Liver (tissue), 3 donors: ENCODE measurements at regions not wholly inside any gene's neighbourhood (a gene's known extent, or its start where the extent isn't known, plus 50 kb on each side); places are given as distances from the start of the nearest gene placed in this dataset.

Experiments
- CTCF ChIP-seq: fragments of 150-350 bp; IDR thresholded peaks from 2 replicates; pipeline ENCODE4 v1.5.1; 2017; ENCODE audit warnings: improper control_type of control experiment, low read depth, low read length; ENCODE audit not compliant: missing input control
- RAD21 ChIP-seq, 2 donors: IDR thresholded peaks; 2 replicates each; pipeline ENCODE4 v1.6.1; 2016; ENCODE audit warnings: antibody characterized with exemption in 2 of 2, mild to moderate bottlenecking in 2 of 2
- donor health status: healthy.
- donor health status: healthy.

- TF ChIP-seq RAD21 (IDR thresholded peaks at IDR 0.05) (no peak), CTCF (no peak)
Observed at GRCh38 chr21:14752345-14752909, 206.3 kb upstream of the SAMSN1 start.
